ENCODE measurements at regions not wholly inside any gene's neighbourhood (a gene's known extent, or its start where the extent isn't known, plus 50 kb on each side); places are given as distances from the start of the nearest gene placed in this dataset.

DNA sequence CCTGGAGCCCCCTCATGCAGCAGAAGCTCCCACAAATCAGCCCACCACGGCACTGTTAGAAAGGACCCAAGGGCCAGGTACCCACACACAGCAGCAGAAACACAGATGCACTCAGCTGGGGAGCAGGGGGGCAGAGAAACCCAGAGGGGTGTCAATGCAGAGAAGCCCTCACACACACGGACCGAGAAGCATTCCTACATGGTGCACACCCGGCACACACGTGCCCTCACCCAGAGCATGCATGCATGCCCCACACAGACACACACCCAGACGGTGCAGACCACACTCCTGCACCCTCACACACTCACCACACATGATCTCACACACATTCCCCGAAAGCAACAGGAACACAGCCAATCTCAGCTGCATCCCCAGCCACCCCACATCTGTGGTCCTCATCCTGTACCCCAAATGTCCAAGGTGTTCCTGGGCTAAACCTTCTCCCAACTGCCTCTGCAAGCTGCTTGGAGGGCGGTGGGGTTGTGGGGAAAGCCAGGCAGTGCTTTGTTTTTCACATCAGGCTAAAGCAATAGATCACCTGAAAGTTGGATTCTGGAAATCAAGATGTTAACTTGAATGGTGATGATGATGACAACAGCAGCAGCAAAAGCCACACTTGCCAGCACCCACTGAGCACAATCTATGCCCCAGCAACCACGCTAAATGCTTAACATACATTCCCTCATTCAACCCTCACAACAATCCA is 102.3 kb downstream of the ZFP36L2 start:
- TF ChIP-seq, protein P1, sequence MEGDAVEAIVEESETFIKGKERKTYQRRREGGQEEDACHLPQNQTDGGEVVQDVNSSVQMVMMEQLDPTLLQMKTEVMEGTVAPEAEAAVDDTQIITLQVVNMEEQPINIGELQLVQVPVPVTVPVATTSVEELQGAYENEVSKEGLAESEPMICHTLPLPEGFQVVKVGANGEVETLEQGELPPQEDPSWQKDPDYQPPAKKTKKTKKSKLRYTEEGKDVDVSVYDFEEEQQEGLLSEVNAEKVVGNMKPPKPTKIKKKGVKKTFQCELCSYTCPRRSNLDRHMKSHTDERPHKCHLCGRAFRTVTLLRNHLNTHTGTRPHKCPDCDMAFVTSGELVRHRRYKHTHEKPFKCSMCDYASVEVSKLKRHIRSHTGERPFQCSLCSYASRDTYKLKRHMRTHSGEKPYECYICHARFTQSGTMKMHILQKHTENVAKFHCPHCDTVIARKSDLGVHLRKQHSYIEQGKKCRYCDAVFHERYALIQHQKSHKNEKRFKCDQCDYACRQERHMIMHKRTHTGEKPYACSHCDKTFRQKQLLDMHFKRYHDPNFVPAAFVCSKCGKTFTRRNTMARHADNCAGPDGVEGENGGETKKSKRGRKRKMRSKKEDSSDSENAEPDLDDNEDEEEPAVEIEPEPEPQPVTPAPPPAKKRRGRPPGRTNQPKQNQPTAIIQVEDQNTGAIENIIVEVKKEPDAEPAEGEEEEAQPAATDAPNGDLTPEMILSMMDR (IDR thresholded peaks at IDR 0.05; ENCODE audit: extremely low read depth in 1 of 2, insufficient read depth in 1 of 2, low read depth in 1 of 2, low read length in 2 of 2) = no peak
- TF ChIP-seq POLR2AphosphoS5 (IDR thresholded peaks at IDR 0.05; ENCODE audit: insufficient read depth, low read depth, low read length) (no peak), POLR2A (IDR thresholded peaks at IDR 0.05; ENCODE audit: low read depth, low read length) (no peak), JUN (IDR thresholded peaks at IDR 0.05; ENCODE audit: borderline replicate concordance, insufficient read depth, insufficient read length, low read depth) (no peak)

Measured in endothelial cell of umbilical vein (primary cell).